ENCODE measurements at regions not wholly inside any gene's neighbourhood (a gene's known extent, or its start where the extent isn't known, plus 50 kb on each side); places are given as distances from the start of the nearest gene placed in this dataset.

GRCh38 chrX:27039332-27039731 lies 423.8 kb downstream of the PPP4R3C start:
- TF ChIP-seq CTCF (conservative IDR thresholded peaks at IDR 0.05) = no peak
- no peak overlapping the region for H3K27ac ChIP-seq

GRCh38 chrX:27008486-27008885 lies 454.7 kb downstream of the PPP4R3C start:
- no peak for TF ChIP-seq CTCF (conservative IDR thresholded peaks at IDR 0.05)
- no peak overlapping the region for H3K27ac ChIP-seq

DNA sequence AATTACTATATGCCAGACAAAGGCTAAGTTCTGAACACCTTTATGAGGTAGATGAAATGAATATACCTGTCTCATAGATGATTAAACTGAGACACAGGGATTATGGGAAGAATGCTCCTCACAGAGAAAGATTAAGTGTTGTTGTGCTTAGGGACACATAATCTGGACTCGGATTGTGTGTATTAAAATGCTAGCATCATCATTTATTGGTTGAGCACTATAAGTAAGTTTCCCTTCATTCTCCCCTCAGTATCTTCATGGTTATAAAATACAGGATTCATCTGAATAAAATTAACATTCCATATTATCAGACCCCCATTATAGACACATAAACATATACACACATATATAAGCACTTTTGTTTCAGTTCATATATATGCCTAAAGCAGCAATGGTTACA lies 463.5 kb downstream of the PPP4R3C start:
- no peak overlapping the region for H3K27ac ChIP-seq
- TF ChIP-seq CTCF (conservative IDR thresholded peaks at IDR 0.05) = no peak

- no peak overlapping the region for H3K27ac ChIP-seq
- no peak for TF ChIP-seq CTCF (conservative IDR thresholded peaks at IDR 0.05)
These were observed 504.9 kb downstream of the PPP4R3C start for GRCh38 chrX:26958261-26958660.

DNA sequence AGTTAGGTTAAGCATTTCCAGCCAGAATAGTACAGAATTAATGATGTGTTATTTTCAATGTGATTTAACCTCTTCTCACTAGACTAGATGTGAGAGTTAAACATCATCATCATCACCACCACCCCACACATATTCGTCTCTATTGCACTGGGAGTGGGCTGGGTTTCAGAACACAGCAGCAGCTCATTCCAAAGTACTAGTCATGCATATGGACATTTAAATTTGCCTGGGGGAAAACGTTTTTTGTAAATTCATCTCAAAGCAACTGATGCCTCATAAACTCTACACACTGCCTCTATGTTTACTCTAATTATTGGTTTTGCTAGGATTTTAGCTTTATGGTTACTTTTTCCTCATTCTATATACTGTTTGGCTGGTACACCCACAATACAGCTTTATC lies 509.1 kb downstream of the PPP4R3C start:
- no peak for TF ChIP-seq CTCF (conservative IDR thresholded peaks at IDR 0.05)
- H3K27ac ChIP-seq = no peak overlapping the region

- no peak overlapping the region for H3K27ac ChIP-seq
- TF ChIP-seq CTCF (conservative IDR thresholded peaks at IDR 0.05) = no peak
These were observed 510.9 kb downstream of the PPP4R3C start for GRCh38 chrX:26952213-26952612.

GRCh38 chrX:26927419-26927818 lies 535.7 kb downstream of the PPP4R3C start:
- TF ChIP-seq CTCF (conservative IDR thresholded peaks at IDR 0.05) = no peak
- no peak overlapping the region for H3K27ac ChIP-seq

DNA sequence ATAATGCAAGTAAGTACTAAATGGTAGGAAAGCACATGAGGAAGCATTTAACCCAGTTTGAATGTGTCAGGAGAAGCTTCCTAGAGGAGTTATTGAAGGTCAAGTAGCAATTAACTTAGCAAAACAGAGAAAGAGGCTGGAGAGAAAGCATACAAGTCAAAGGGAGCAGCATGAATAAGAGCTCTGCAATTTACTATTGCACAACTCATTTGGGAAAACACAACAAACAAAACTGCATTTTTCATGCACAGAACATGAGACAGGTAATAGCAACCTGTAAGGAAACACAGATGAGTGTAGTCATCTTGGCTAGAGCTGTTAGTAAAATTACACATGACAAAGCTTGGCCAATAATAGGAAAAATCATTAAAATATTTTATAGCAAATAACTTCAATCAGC lies 538.1 kb downstream of the PPP4R3C start:
- no peak overlapping the region for H3K27ac ChIP-seq
- no peak for TF ChIP-seq CTCF (conservative IDR thresholded peaks at IDR 0.05)

All from VCaP (cell line).